HG03342 (cell line): ENCODE measurements at regions not wholly inside any gene's neighbourhood (a gene's known extent, or its start where the extent isn't known, plus 50 kb on each side); places are given as distances from the start of the nearest gene placed in this dataset.

Source experiments
- ATAC-seq: cut with Tn5 transposase; IDR thresholded peaks from one replicate; pipeline ENCODE4 v1.9.1; 2021; ENCODE audit warnings: mild to moderate bottlenecking, moderate library complexity; ENCODE audit not compliant: unreplicated experiment

DNA sequence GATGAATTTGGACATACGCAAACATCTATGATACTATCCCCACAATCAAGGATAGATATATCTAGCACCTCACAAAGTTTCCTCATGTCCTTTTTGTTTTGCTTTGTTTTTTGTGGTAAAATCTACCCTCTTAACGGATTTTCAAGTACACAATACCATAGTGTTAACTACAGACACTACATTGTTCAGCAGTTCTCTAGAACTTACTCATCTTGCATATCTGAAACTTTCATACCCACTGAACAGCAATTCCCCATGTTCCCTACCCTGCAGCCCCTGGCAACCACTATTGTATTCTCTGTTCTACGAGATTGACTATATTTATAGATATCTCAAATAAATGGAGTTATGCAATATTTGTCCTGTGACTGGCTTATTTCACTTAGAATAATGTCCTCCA is 58.1 kb upstream of the TJP1 start:
- ATAC-seq = no peak

DNA sequence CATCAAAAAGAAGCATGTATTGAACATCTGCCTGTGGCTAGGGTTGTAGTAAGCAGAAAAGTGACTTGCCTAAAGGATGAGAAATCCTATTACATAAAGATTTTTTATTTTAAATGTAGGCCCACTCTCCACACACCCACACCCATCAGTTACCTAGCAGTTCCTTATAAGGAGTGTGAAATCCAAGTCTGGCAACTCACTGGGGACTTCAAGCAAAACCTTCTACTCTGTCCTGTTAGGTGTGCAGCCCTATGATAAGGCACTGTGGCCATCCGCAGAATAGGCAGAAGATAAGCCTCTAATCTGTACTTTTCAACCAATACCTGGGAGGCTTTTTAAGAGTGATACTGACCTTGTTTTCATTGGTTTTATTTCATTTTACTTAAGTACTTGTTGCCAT is 52.7 kb upstream of the TJP1 start:
- ATAC-seq = no peak

DNA sequence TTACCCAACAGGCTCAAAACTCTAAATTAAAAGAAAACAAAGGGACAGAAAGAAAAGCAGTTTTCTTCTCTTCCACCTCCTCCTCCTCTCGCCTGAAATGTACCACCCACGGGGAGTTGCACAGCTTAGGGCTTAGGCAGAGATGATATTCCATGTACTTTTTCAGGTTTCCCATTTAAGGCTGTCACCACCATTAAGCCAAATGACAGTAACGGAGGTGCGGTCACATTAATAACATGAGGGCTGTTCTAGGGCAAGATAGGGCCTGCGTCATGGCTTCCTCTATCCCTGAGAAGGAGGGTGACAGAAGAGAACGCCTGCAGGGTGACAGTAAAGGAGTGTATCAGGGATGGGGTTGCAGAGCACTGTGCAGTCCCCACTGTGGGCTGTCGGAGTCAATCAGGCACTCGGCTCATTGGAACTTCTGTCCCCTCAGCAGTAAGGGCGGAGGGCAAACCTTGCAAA is 51.7 kb upstream of the TJP1 start:
- ATAC-seq = no peak

DNA sequence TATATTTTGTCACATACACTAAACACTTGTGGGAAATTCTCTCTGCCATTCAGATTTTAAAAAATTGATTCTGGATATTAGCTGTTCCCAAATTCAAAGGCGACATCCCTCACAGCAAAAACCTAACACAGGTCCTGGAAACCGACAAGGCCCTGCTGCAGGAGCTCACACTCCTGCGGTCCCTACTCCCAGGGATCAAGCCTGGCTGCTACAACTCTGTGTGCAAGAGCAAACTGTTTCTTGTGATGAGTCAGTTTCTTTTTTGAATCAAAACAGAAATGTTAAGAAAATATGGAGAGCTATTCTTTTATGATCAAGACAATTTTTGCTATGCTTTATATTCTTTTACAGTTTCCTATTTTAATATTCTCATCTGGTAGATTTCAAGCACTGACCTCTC is 51.0 kb upstream of the TJP1 start:
- ATAC-seq = no peak

DNA sequence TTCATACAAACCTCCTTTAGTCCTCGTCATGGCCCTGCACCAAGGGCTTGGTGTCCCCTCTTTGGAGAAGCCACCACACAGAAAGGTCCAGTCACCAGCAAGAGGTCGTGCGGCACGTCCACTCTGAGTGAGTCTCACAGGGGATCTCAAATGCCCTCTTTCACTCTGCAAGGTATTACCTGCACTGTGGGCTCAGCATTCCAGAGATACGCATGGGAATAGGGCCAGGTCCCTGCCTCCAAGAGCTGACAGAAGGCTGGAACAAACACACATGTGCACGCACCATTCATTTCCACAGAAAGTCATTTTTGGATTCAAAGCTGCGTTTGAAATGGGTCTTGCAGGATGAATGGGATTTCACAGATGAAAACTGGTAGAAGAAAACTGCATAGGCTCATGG is 50.4 kb upstream of the TJP1 start:
- ATAC-seq = no peak
